ENCODE measurements at regions not wholly inside any gene's neighbourhood (a gene's known extent, or its start where the extent isn't known, plus 50 kb on each side); places are given as distances from the start of the nearest gene placed in this dataset.
"Not testable (repeated sequence)": the region's sequence is repeated elsewhere in the genome, so short reads cannot be mapped to it uniquely, and the experiment has no call there.

- no peak for DNase-seq (ENCODE audit: low read depth, low spot score)
Measured at GRCh38 chr2:236346366-236346765, 82.2 kb upstream of the ASB18 start.

DNA sequence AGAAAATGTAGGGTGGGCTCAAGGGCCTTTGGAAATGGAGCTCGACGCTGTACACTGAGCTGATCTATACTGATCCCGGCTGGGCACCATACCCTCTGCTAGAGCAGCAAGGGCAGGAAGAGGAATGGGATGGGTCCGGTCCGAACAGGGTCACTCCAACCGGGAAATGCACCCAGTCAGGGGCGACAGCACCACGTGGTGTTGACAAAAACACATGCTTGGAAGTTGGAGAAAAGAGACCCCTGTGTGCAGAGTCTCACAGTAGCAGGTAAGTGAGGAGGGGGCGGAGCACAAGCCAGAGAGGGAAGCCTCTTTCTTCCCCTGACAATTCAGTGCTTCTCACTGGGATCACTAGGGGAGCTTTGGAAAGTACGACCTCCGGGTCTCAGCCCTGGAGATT, 84.1 kb upstream of the ASB18 start:
- no peak for DNase-seq (ENCODE audit: low read depth, low spot score)

GRCh38 chr2:236348976-236349375, 84.8 kb upstream of the ASB18 start:
- no peak for DNase-seq (ENCODE audit: low read depth, low spot score)

GRCh38 chr2:236350426-236350825, 86.2 kb upstream of the ASB18 start:
- no peak for DNase-seq (ENCODE audit: low read depth, low spot score)

- no peak for DNase-seq (ENCODE audit: low read depth, low spot score)
Measured at GRCh38 chr2:236351966-236352525, 87.8 kb upstream of the ASB18 start.

DNA sequence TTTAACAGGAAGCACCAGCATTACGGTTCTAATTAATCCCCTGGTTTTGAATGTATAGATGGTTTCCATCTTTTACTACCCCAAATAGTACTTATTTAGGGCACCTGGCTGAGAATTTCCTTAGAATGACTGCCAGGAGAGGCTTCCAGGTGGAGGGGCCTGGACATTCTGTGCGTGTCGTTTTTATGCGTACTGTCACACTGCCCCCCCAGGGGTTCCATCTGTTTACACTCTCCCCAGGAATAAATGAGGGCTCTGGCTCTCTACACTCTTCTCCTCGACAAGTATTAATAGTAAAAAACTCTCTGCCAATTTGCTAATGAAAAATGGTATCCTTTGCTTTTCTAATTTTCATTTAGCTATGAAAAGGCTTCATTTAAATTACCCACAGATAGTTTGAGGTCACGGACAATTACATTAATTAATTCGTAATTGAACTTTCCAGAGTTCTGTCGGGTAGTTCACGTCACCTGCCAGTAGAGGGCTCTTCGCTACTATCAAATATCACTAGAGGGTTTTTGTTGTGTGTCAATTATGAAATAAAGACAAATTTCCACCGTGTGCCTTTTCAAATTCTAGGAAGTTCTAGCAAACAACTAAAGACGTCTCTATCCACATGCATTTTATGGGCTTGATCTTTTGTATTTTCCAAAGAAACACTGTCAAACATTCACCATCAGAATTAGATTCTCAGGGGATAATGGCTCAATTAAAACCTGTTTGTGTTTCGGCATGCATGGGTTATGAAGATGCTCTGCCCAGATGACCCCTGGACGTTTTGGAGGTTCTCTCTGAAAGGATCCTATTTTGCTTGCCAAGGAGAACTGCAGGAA, 88.8 kb upstream of the ASB18 start:
- DNase-seq (ENCODE audit: low read depth, low spot score) = peak; percentile 52

GRCh38 chr2:236353594-236353942, 89.4 kb upstream of the ASB18 start:
- no peak for DNase-seq (ENCODE audit: low read depth, low spot score)

DNA sequence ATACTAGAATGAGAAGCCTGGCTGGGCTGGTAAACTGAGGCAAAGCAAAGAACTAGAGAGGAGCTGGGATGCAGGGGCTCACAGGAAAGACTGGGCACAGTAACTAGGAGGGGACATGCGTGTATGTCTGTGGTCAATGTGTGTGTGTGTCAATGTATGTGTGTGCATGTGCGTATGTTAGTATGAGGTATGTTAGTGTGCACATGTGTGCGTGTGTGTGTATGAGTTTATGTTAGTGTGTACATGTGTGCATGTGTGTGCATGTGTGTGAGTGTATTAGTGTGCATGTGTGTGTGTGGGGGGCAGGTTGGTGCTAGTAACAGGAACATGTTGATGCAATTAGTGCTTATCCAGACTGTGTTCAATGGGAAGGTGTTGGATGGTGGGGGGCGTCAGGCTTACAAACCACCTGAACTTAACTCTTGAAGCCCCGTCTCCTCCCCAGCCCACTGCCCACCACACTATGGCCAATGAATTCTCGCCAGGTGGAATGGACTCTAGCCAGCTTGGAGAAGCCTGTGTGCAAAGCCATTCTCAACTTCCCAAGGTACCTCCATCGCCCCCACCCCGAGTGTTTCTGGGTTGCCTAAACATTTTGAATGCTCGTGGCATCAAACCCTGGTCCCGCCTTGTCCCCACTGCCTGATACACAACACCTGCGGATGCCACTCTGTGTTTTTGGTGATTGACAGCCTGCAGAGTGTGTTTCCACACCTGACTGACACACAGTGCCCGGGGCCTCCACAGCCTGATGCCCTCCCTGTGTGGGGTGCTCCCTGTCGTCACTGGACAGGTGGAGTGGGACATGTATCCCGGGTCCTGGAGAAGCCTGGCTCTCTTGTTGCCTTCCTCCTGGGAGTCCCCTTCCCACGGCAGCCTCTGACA, 90.1 kb upstream of the ASB18 start:
- no peak for DNase-seq (ENCODE audit: low read depth, low spot score)

DNA sequence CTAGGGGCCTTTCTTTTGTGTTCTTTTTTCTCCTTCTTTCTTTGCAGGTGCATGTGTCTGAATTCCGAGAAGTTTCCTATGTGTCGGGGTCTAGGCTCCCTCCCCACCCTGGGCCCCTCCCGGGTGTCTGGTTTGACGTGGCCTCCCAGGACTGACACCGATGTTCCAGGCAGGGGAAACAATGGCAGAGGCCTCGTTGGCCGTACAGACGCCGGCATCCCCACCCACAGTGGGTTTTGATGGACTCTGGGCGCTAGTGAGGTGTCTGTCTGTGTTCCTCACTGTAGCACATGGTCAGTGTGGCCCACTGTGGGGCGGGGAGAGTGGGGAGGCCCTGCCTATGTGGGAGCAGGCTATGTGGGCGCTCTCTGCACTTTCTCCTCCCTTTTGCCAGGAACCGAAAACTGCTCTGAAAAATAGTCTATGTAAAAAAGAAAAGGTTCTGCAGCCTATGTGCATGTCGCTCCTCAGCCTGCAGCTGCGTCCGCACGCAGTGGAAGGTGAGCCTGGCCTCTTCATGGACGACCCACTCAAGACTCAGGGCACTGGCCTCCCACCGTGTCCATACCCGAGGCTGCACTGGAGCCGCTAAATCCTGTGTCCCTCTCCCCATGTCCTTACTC, 90.9 kb upstream of the ASB18 start:
- DNase-seq (ENCODE audit: low read depth, low spot score) = no peak

DNA sequence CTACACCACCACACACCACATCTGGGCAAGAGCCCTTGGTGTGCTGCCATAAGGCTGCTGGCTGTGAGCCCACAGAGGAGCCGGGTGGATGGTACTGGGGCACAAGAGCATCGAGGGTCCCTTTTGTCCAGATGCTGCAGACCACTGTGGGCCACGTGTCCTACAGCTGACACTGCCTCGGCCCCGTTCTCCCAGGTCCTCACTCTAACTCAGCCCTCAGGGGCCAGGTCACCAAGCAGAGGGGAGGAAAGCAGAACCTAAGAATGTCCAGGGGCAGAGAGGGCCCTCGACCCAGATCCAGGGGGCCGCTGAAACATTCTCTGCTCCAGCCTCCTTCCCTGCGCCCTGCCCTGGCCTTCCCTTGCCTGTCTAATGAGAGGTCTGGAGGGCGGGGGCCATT, 91.7 kb upstream of the ASB18 start:
- DNase-seq (ENCODE audit: low read depth, low spot score) = no peak

- not testable (repeated sequence) for DNase-seq (ENCODE audit: low read depth, low spot score)
Measured at GRCh38 chr2:236356321-236356720, 92.1 kb upstream of the ASB18 start.

GRCh38 chr2:236358482-236358881, 94.3 kb upstream of the ASB18 start:
- DNase-seq (ENCODE audit: low read depth, low spot score) = not testable (repeated sequence)

DNA sequence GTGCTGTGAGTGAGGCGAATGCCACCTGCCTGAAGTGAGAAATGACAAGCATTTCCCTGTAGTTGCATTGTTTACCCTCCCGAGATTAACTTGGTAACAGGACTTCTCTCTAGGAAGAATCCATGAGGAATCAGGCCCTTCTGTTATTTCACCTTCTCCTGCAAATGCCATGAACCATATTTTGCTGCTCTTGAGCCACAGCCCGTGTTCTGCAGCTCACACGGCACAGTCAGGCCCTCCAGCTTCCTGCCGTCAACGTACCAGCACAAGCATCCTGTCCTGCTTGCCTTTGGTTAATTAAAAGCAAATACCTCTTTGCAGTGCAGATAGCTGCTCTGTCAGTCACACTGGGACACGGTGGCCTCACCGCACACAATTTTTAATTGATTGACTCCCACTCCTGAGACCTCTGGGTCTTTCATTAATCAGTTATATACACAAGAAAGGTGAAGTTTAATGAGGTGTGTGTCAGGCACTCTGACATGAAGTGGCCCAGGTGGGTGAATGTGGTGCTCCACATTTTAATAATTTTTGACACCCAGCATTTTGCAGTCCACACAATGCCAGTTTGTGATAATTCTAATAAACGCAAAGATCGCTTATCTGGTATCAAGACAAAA, 95.3 kb upstream of the ASB18 start:
- DNase-seq (ENCODE audit: low read depth, low spot score) = no peak

DNA sequence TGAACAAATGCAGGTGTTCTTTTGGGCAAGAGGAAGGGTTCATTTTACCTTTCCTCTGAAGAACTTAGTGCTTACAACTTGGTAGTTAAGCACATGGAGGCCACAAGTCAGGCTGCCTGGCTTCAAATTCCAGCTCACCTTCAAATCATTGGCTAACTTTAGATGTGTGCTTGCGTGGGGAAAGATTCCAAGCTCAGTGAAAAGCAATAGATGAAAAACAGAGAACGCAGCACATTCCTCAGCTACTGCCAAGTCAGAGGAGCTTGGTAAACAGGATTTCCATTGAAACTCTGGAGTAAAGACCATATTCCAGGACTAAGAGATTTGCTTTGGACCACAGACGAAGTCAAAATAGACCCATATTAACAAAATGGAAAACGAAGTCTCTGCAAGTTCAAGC, 96.3 kb upstream of the ASB18 start:
- peak; percentile 74 for DNase-seq (ENCODE audit: low read depth, low spot score)

DNA sequence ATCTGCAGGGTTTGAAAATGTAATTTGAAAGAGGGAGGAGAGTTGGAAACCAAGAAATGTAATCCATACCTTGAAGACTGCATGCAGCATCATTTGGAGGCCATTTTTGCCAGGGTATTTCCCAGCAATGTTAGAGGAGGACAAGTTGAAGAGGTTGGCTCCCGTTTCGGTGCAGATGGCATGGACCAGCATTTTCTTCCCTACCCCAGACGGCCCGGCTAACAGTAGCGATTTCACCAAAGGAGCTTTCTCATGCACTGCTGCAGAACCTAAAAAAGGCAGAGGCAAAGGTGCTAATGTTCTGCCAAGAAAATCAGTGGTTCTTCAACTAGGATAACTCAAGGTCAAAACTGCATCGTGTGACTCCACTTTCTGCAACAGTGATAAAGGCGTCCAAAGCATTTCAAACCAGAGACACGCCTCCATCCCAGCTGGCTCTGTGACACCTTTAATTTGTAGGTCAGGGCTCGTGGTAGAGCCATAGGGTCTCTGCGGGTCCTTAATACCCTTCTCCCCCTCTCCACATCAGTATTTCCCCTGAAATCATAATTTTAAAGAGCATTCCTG, 99.6 kb upstream of the ASB18 start:
- DNase-seq (ENCODE audit: low read depth, low spot score) = no peak

- DNase-seq (ENCODE audit: low read depth, low spot score) = no peak
Measured at GRCh38 chr2:236365258-236366048, 101.2 kb upstream of the ASB18 start.

DNA sequence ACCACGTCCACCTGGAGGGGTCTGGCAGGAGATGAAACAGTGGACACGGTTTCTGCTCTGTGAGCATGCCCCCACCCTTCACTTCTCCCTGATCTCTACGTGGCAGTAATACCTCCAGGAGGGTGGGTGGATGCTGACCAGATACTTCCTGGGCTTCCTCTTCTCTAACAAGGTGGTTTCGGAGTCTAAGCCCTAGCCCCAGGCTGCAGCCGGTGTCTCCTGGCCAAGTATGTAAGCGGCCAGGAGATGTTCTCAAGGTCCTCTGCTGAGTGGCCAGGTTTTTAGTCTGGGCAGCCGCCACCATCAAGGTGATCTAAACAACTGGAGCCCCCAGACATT, 101.8 kb upstream of the ASB18 start:
- DNase-seq (ENCODE audit: low read depth, low spot score) = no peak

GRCh38 chr2:236366397-236366796, 102.2 kb upstream of the ASB18 start:
- DNase-seq (ENCODE audit: low read depth, low spot score) = no peak

DNA sequence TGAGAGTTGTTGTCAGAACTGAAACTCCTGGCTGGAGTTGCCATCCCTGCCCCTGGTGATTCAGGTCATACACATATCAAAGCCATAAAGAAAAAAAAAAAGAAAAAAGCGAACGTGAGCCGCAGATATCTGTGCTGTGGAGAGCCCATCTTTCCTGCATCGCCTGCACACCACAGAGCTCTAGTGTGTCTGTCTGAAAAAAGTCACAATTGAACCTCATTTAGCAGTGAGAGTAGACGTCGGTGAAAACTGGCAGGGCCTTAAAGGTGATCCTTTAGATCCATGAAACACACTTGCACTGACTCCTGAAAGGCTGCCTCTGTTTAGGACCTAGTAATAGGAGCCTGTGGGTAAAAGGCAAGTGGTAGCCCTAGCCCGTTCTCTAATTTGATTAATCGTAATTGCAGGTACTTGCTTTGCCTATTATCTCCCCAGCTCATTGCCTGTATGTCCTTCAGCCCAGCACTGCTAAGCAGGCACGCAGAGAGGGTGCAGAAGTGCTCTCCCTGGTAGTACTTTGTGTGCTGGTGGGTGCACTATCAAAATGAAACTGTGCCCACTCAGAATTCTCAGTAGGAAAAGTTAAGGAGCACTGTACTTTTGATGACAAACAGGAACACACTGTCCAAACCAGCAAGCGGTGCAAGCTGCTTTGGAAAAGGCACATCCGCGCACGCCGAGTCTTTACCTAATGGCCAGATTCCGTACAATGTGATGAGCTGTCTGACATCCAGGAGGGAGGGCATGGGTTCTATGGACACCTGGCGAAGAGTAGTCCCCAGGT, 103.5 kb upstream of the ASB18 start:
- no peak for DNase-seq (ENCODE audit: low read depth, low spot score)

- peak; percentile 71 for DNase-seq (ENCODE audit: low read depth, low spot score)
Measured at GRCh38 chr2:236369661-236370062, 105.5 kb upstream of the ASB18 start.
